GM19023 (cell line): ENCODE measurements at regions not wholly inside any gene's neighbourhood (a gene's known extent, or its start where the extent isn't known, plus 50 kb on each side); places are given as distances from the start of the nearest gene placed in this dataset.

Experiments
- ATAC-seq: cut with Tn5 transposase; IDR thresholded peaks from one replicate; pipeline ENCODE4 v1.9.1; 2021; ENCODE audit warnings: mild to moderate bottlenecking, moderate library complexity; ENCODE audit not compliant: unreplicated experiment

GRCh38 chr3:43865887-43866528 is 175.3 kb downstream of the ABHD5 start:
- ATAC-seq = no peak

- ATAC-seq = no peak
Observed at GRCh38 chr3:43866529-43867353, 176.0 kb downstream of the ABHD5 start.

- ATAC-seq = no peak
Observed at GRCh38 chr3:43867436-43868072, 176.8 kb downstream of the ABHD5 start.

GRCh38 chr3:43869491-43869890 is 178.8 kb downstream of the ABHD5 start:
- ATAC-seq = no peak

GRCh38 chr3:43870120-43870519 is 179.4 kb downstream of the ABHD5 start:
- ATAC-seq = no peak

- ATAC-seq = no peak
Observed at GRCh38 chr3:43870844-43871626, 180.3 kb downstream of the ABHD5 start.

GRCh38 chr3:43871627-43872245 is 181.0 kb downstream of the ABHD5 start:
- ATAC-seq = no peak

- no peak for ATAC-seq
Observed at GRCh38 chr3:43872301-43872700, 181.6 kb downstream of the ABHD5 start.

- ATAC-seq = no peak
Observed at GRCh38 chr3:43872901-43873300, 182.2 kb downstream of the ABHD5 start.

- no peak for ATAC-seq
Observed at GRCh38 chr3:43873723-43874122, 183.0 kb downstream of the ABHD5 start.

- no peak for ATAC-seq
Observed at GRCh38 chr3:43874290-43874689, 183.6 kb downstream of the ABHD5 start.

GRCh38 chr3:43874731-43875130 is 184.0 kb downstream of the ABHD5 start:
- ATAC-seq = no peak

GRCh38 chr3:43876648-43877047 is 185.9 kb downstream of the ABHD5 start:
- ATAC-seq = no peak

GRCh38 chr3:43879166-43879565 is 188.4 kb downstream of the ABHD5 start:
- ATAC-seq = no peak

GRCh38 chr3:43882976-43883680 is 192.4 kb downstream of the ABHD5 start:
- no peak for ATAC-seq

GRCh38 chr3:43883729-43884396 is 193.1 kb downstream of the ABHD5 start:
- no peak for ATAC-seq

- no peak for ATAC-seq
Observed at GRCh38 chr3:43884581-43884980, 193.8 kb downstream of the ABHD5 start.

- no peak for ATAC-seq
Observed at GRCh38 chr3:43885908-43886618, 195.3 kb downstream of the ABHD5 start.

GRCh38 chr3:43892061-43892460 is 201.3 kb downstream of the ABHD5 start:
- no peak for ATAC-seq
